Transverse colon (tissue), 4 donors: ENCODE measurements at regions not wholly inside any gene's neighbourhood (a gene's known extent, or its start where the extent isn't known, plus 50 kb on each side); places are given as distances from the start of the nearest gene placed in this dataset.

Experiments used
- DNase-seq: peaks from one replicate; pipeline ENCODE4 v3.0.0-alpha.2; 2019
- H3K27ac ChIP-seq, 4 donors: fragments of 200-600 bp; sonication (generic); 2 replicates each; pipeline ENCODE4 v1.5.1; 2016 to 2018; ENCODE audit warnings: inconsistent platforms in 4 of 4
- H3K27me3 ChIP-seq: fragments of 200-600 bp; sonication (generic); 2 replicates; pipeline ENCODE4 v1.5.1; 2017; ENCODE audit warnings: inconsistent platforms
- H3K36me3 ChIP-seq, 4 donors: fragments of 200-600 bp; sonication (generic); 2 replicates each; pipeline ENCODE4 v1.5.1; 2017 to 2019; ENCODE audit warnings: inconsistent platforms in 4 of 4
- H3K4me1 ChIP-seq, 4 donors: fragments of 200-600 bp; sonication (generic); 2 replicates each; pipeline ENCODE4 v1.5.1; 2017 to 2020; ENCODE audit warnings: inconsistent platforms in 4 of 4
- H3K4me3 ChIP-seq, 4 donors: fragments of 200-600 bp; sonication (generic); 1 replicate in 1 of 4; 2 replicates in 3 of 4; pipeline versions ENCODE4 v1.5.1 to v1.6.1; 2017 to 2019; ENCODE audit warnings: inconsistent platforms in 4 of 4
- H3K9me3 ChIP-seq, 2 donors: fragments of 200-600 bp; sonication (generic); 2 replicates each; pipeline ENCODE4 v1.5.1; 2017 to 2019; ENCODE audit warnings: inconsistent platforms in 2 of 2
- CTCF ChIP-seq, 5 experiments: fragments of 200-600 bp in 3 of 5; fragments of 450-650 bp in 2 of 5; sonication (generic) in 3 of 5; IDR thresholded peaks; 1 replicate in 2 of 5; 2 replicates in 3 of 5; pipeline ENCODE4 v1.5.1; 2016 to 2017; ENCODE audit warnings: antibody characterized with exemption in 5 of 5, inconsistent platforms in 3 of 5, mild to moderate bottlenecking in 2 of 5, moderate library complexity in 1 of 5
- EP300 ChIP-seq: sonication (generic); formaldehyde crosslinking; IDR thresholded peaks from one replicate; pipeline ENCODE4 v1.6.1; 2017; ENCODE audit warnings: antibody characterized with exemption, low read depth
- POLR2A ChIP-seq: fragments of 450-650 bp; IDR thresholded peaks from one replicate; pipeline ENCODE4 v1.6.1; 2016; ENCODE audit warnings: antibody characterized with exemption, mild to moderate bottlenecking, moderate library complexity
- POLR2AphosphoS5 ChIP-seq, 3 donors: sonication (generic); formaldehyde crosslinking; IDR thresholded peaks; one replicate each; pipeline ENCODE4 v1.6.1; 2016; ENCODE audit warnings: antibody characterized with exemption in 3 of 3
- WGBS, 2 donors: methylation state at CpG; one replicate each; pipeline ENCODE4 v1.1.5; 2018; ENCODE audit warnings: low coverage in 1 of 2; 5-methylcytosine and 5-hydroxymethylcytosine counted together
- in situ Hi-C, 4 donors: fragments of 200-750 bp; cut with MboI; loops; one replicate each; pipeline versions ENCODE4 v1.15.0 to v1.15.1; 2017; ENCODE audit warnings: low sequenced_read_pairs in 3 of 4, low pct_ligation_motif_present in 1 of 4, low pct_unique_long_range_greater_than_20kb in 1 of 4
- intact Hi-C: fragments of 100-400 bp; cut with DNase I; formaldehyde crosslinking; loops from one replicate; pipeline ENCODE4 v1.15.1; 2023; ENCODE audit warnings: low total_unique reads

DNA sequence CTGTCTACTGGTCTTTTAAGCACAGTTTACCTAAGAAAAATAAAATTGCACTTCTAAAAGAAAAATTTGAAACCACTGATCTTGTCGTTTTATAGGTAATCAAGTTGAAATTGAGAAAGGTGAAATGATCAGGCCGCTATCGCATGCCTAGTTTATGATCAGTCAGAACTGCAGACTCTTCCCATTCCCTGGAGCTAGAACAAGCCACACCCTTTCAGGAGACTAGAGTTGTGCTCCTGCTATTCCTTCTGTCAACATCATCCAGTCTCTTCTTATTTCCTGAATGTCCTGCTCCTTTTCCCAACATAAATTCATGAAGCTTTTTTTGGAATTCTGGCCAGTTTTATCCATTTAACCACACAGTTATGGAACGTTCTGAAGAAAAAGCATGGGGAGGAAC lies 135.1 kb downstream of the SLC7A11 start:
- H3K27ac ChIP-seq = peak overlapping the region in 1 of 4 donors; percentile 27
- WGBS, 2 donors = 53 to 68% methylated on average over 4 of the region's 4 CpGs
- in situ Hi-C loops = no loop called here
- H3K27me3 ChIP-seq = no peaks in the 10 kb centered on the region
- TF ChIP-seq POLR2AphosphoS5 (IDR thresholded peaks at IDR 0.05) (no peak), EP300 (no peak), CTCF (IDR thresholded peaks at IDR 0.05) (no peak), POLR2A (no peak)
- H3K4me1 ChIP-seq = peaks cover 0 to 11% (median 0%) of the 10 kb centered on the region in 4 donors
- DNase-seq = no peak
- no peaks in the 10 kb centered on the region for H3K36me3 ChIP-seq
- H3K9me3 ChIP-seq = no peaks in the 10 kb centered on the region
- H3K4me3 ChIP-seq = no peak overlapping the region
- intact Hi-C loops = no loop called here

GRCh38 chr4:138105331-138105730 lies 136.8 kb downstream of the SLC7A11 start:
- Histone ChIP-seq H3K4me3 (no peak overlapping the region), H3K9me3 (no peaks in the 10 kb centered on the region), H3K4me1 (peaks cover 0 to 11% (median 0%) of the 10 kb centered on the region in 4 donors), H3K27ac (no peak overlapping the region), H3K27me3 (no peaks in the 10 kb centered on the region), H3K36me3 (no peaks in the 10 kb centered on the region)
- intact Hi-C loops (no loop called here), in situ Hi-C loops (no loop called here)
- TF ChIP-seq EP300 = no peak
- TF ChIP-seq CTCF (IDR thresholded peaks at IDR 0.05) = no peak
- no peak for TF ChIP-seq POLR2A
- no peak for TF ChIP-seq POLR2AphosphoS5 (IDR thresholded peaks at IDR 0.05)
- 87 to 100% methylated on average over 2 to 4 of the region's 4 CpGs for WGBS, 2 donors
- no peak for DNase-seq

GRCh38 chr4:138104284-138104680 lies 137.9 kb downstream of the SLC7A11 start:
- no peaks in the 10 kb centered on the region for H3K36me3 ChIP-seq
- WGBS, 2 donors = 85 to 90% methylated on average over 4 to 6 of the region's 6 CpGs
- H3K27ac ChIP-seq = no peak overlapping the region
- TF ChIP-seq EP300 (no peak), POLR2AphosphoS5 (IDR thresholded peaks at IDR 0.05) (no peak), POLR2A (no peak), CTCF (IDR thresholded peaks at IDR 0.05) (no peak)
- DNase-seq = no peak
- H3K4me3 ChIP-seq = no peak overlapping the region
- intact Hi-C loops = no loop called here
- in situ Hi-C loops = no loop called here
- H3K27me3 ChIP-seq = no peaks in the 10 kb centered on the region
- peaks cover 0 to 11% (median 0%) of the 10 kb centered on the region in 4 donors for H3K4me1 ChIP-seq
- H3K9me3 ChIP-seq = no peaks in the 10 kb centered on the region

DNA sequence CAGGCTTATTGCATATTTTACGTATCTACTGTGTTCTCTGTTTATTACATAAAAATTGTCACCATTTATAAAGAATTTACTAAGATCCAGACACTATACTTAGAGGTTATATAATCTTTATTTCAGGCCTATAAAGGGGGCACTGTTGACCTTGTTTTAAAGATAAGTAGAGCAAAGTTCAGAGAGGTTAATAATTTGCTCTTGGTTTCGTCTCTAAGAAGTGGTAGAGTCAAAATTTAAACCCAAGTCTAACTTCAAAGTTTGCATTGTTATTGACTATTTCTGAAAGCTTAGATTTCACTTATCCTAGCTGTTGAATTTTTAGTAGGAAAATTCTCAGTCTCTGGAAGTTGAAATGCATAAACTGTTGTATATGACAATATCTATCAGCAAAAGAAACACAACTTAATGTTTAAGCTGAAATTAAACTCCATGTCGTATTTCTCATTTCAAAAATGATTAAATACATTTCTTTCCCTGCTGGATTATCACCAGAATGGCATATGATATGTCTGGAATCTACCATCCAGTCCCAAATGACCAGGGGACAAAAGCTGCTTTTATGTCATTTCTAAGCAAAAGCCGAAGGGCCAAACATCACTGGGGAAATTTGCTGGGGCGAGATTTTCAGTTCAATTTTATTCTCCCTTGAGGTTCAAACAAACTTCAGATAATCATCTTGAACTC lies 138.4 kb downstream of the SLC7A11 start:
- in situ Hi-C loops (no loop called here), intact Hi-C loops (no loop called here)
- H3K27ac ChIP-seq = no peak overlapping the region
- no peak for TF ChIP-seq EP300
- TF ChIP-seq POLR2AphosphoS5 (IDR thresholded peaks at IDR 0.05) = no peak
- TF ChIP-seq CTCF (IDR thresholded peaks at IDR 0.05) = no peak
- TF ChIP-seq POLR2A = no peak
- WGBS, 2 donors = 62 to 63% methylated on average over 5 of the region's 5 CpGs
- no peaks in the 10 kb centered on the region for H3K36me3 ChIP-seq
- H3K9me3 ChIP-seq = no peaks in the 10 kb centered on the region
- no peak overlapping the region for H3K4me3 ChIP-seq
- H3K27me3 ChIP-seq = no peaks in the 10 kb centered on the region
- H3K4me1 ChIP-seq = peaks cover 0 to 11% (median 0%) of the 10 kb centered on the region in 4 donors
- no peak for DNase-seq
